IMR-90 (cell line): ENCODE measurements at regions not wholly inside any gene's neighbourhood (a gene's known extent, or its start where the extent isn't known, plus 50 kb on each side); places are given as distances from the start of the nearest gene placed in this dataset.

Experiments used
- ATAC-seq: fragments of 200-7000 bp; cut with Tn5 transposase; 2 replicates; pipeline ENCODE4 v1.9.1; 2020; ENCODE audit warnings: low read depth, mild to moderate bottlenecking, moderate library complexity
- BruUV-seq: library from RNA; stranded (reverse); fragments of 400-500 nt; replicated peaks from 2 replicates; lab custom pipeline; 2021; lab: Mats Ljungman, UMichigan
- CTCF ChIA-PET: fragments of 300-600 bp; formaldehyde crosslinking; extraction: SDS; loops from one replicate; lab custom pipeline; 2021; ENCODE audit warnings: antibody characterized with exemption; lab: Yijun Ruan, JAX
- POLR2A ChIA-PET: fragments of 300-600 bp; sonication (Branson Sonifier 250); formaldehyde crosslinking; loops from one replicate; lab custom pipeline; 2022; ENCODE audit warnings: antibody characterized with exemption; ENCODE audit not compliant: unreplicated experiment; lab: Charles Lee
- DNase-seq: peaks from one replicate; pipeline ENCODE4 v3.0.0; 2013
- H2AFZ ChIP-seq: replicated peaks from 2 replicates; pipeline ENCODE3; 2013; ENCODE audit warnings: low read length, mild to moderate bottlenecking; ENCODE audit not compliant: poor library complexity
- H2AK5ac ChIP-seq: 2 replicates; pipeline ENCODE4 v1.6.1; 2013; ENCODE audit warnings: low read depth, low read length, inconsistent platforms
- H2AK9ac ChIP-seq: replicated peaks from 2 replicates; pipeline ENCODE3; 2013; ENCODE audit warnings: mild to moderate bottlenecking, low read depth, low read length, moderate library complexity; ENCODE audit not compliant: poor library complexity
- H2BK120ac ChIP-seq: 2 replicates; pipeline ENCODE4 v1.6.1; 2013; ENCODE audit warnings: low read depth, low read length, inconsistent platforms
- H2BK15ac ChIP-seq: 3 replicates; pipeline ENCODE4 v1.6.1; 2013; ENCODE audit warnings: low read depth, low read length, inconsistent platforms
- H2BK20ac ChIP-seq: 2 replicates; pipeline ENCODE4 v1.6.1; 2013; ENCODE audit warnings: low read depth, mild to moderate bottlenecking, inconsistent platforms, low read length, moderate library complexity
- H2BK5ac ChIP-seq: 2 replicates; pipeline ENCODE4 v1.6.1; 2013; ENCODE audit warnings: mild to moderate bottlenecking, low read depth, low read length, inconsistent platforms; ENCODE audit not compliant: poor library complexity, severe bottlenecking
- H3K14ac ChIP-seq: replicated peaks from 2 replicates; pipeline ENCODE4 v1.6.1; 2013; ENCODE audit warnings: low read depth, low read length, inconsistent platforms
- H3K18ac ChIP-seq: 2 replicates; pipeline ENCODE4 v1.6.1; 2013; ENCODE audit warnings: low read depth, low read length, control low read depth
- H3K23ac ChIP-seq: 2 replicates; pipeline ENCODE4 v1.6.1; 2013; ENCODE audit warnings: low read depth, low read length, inconsistent platforms
- H3K27ac ChIP-seq: 2 replicates; pipeline ENCODE4 v1.5.1; 2013; ENCODE audit warnings: mild to moderate bottlenecking, control low read depth, low read length; ENCODE audit not compliant: insufficient read depth
- H3K27me3 ChIP-seq: 2 replicates; pipeline ENCODE4 v1.6.1; 2013; ENCODE audit warnings: low read length; ENCODE audit not compliant: control insufficient read depth, insufficient read depth
- H3K36me3 ChIP-seq: 2 replicates; pipeline ENCODE4 v1.6.1; 2013; ENCODE audit warnings: low read length, mixed read lengths; ENCODE audit not compliant: control insufficient read depth, insufficient read depth
- H3K4ac ChIP-seq: 2 replicates; pipeline ENCODE4 v1.6.1; 2013; ENCODE audit warnings: low read depth, low read length, inconsistent platforms
- H3K4me1 ChIP-seq: 2 replicates; pipeline ENCODE4 v1.6.1; 2013; ENCODE audit warnings: low read length, mixed read lengths; ENCODE audit not compliant: control insufficient read depth, insufficient read depth
- H3K4me2 ChIP-seq: 2 replicates; pipeline ENCODE4 v1.6.1; 2013; ENCODE audit warnings: low read depth, mild to moderate bottlenecking, control low read depth, low read length, moderate library complexity
- H3K4me3 ChIP-seq: 2 replicates; pipeline ENCODE4 v1.5.1; 2013; ENCODE audit warnings: low read depth, mild to moderate bottlenecking, control low read depth, low read length, moderate library complexity; ENCODE audit not compliant: insufficient read depth
- H3K56ac ChIP-seq: 2 replicates; pipeline ENCODE4 v1.6.1; 2013; ENCODE audit warnings: low read length, inconsistent platforms; ENCODE audit not compliant: insufficient read depth; ENCODE audit errors: extremely low read depth
- H3K79me1 ChIP-seq, 2 experiments: 2 replicates each; pipeline ENCODE4 v1.6.1; 2013; ENCODE audit warnings: low read length in 2 of 2, inconsistent platforms in 1 of 2, low read depth in 1 of 2
- H3K9ac ChIP-seq: 2 replicates; pipeline ENCODE4 v1.6.1; 2013; ENCODE audit warnings: low read depth, low read length, control low read depth
- H3K9me1 ChIP-seq: 2 replicates; pipeline ENCODE4 v1.6.1; 2013; ENCODE audit warnings: low read length, inconsistent platforms; ENCODE audit not compliant: insufficient read depth
- H3K9me3 ChIP-seq: 2 replicates; pipeline ENCODE4 v1.6.1; 2013; ENCODE audit warnings: low read length; ENCODE audit not compliant: control insufficient read depth, insufficient read depth
- H4K20me1 ChIP-seq: 2 replicates; pipeline ENCODE4 v1.6.1; 2013; ENCODE audit warnings: low read length, inconsistent platforms; ENCODE audit not compliant: insufficient read depth
- H4K5ac ChIP-seq: 2 replicates; pipeline ENCODE4 v1.6.1; 2013; ENCODE audit warnings: mild to moderate bottlenecking, low read depth, low read length, control low read depth
- H4K8ac ChIP-seq, 2 experiments: 2 replicates each; pipeline ENCODE4 v1.6.1; 2013; ENCODE audit warnings: low read depth in 2 of 2, low read length in 2 of 2, control low read depth in 1 of 2, inconsistent platforms in 1 of 2
- H4K91ac ChIP-seq: 2 replicates; pipeline ENCODE4 v1.6.1; 2013; ENCODE audit warnings: low read depth, low read length, inconsistent platforms; ENCODE audit not compliant: insufficient read depth
- CHD1 ChIP-seq: IDR thresholded peaks from 2 replicates; pipeline ENCODE4 v1.6.1; 2012; ENCODE audit warnings: low read depth, low read length, improper control_type of control experiment
- FOS ChIP-seq: fragments of 150-350 bp; IDR thresholded peaks from 2 replicates; pipeline ENCODE4 v1.6.1; 2016; ENCODE audit warnings: low read depth, low read length
- NFE2L2 ChIP-seq: fragments of 150-350 bp; IDR thresholded peaks from 2 replicates; pipeline ENCODE4 v1.6.1; 2016; ENCODE audit warnings: low read depth, mild to moderate bottlenecking, low read length
- WGBS, 2 experiments: methylation state at CpG; one replicate each; pipeline versions ENCODE4 v1.1.5 to v1.1.7; 2013; ENCODE audit warnings: missing lambda C conversion rate in 2 of 2; ENCODE audit not compliant: insufficient read length in 1 of 2; ENCODE audit errors: extremely low coverage in 2 of 2; 5-methylcytosine and 5-hydroxymethylcytosine counted together
- dilution Hi-C: fragments of 300-500 bp; cut with HindIII; formaldehyde crosslinking; loops from one replicate; pipeline ENCODE4 v1.14.3; 2018; ENCODE audit warnings: low sequenced_read_pairs; ENCODE audit not compliant: unreplicated experiment
- in situ Hi-C: fragments of 300-500 bp; cut with MboI; formaldehyde crosslinking; loops from 3 replicates; pipeline ENCODE4 v1.14.3; 2019; ENCODE audit warnings: low sequenced_read_pairs, inconsistent platforms, mixed read lengths
- intact Hi-C: fragments of 100-400 bp; cut with micrococcal nuclease; formaldehyde crosslinking; loops from 2 replicates; pipeline ENCODE4 v1.10.0; 2022

DNA sequence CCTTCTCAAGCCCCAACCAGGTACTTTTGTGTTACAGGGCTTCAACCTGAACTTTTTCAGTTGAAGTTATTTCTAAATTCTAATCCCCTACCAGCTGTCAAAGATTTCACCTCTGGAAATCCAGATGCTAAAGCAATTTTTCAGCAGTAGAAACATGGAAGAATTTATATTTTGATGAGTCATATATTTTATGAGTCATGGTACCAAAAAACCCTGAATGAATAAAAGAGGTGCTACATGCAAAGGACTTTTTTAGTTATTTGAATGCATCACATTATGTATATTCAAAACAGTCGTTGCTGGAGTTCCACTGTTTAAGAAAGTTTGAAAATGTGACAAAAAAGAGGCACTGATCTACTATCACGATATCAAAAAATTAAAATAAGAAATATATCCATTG lies 96.0 kb upstream of the ZNF385D start:
- Histone ChIP-seq H3K36me3 (no peaks in the 10 kb centered on the region), H3K18ac (no peak overlapping the region), H2AFZ (no peak overlapping the region), H3K4me2 (no peak overlapping the region), H4K91ac (no peak overlapping the region), H3K4me1 (no peaks in the 10 kb centered on the region), H3K9me3 (no peaks in the 10 kb centered on the region), H2AK5ac (no peak overlapping the region), H4K5ac (no peak overlapping the region), H3K27ac (no peak overlapping the region), H3K9me1 (no peaks in the 10 kb centered on the region), H2BK5ac (no peak overlapping the region), H4K8ac (no peak overlapping the region), H3K56ac (no peak overlapping the region), H4K20me1 (no peaks in the 10 kb centered on the region), H3K23ac (no peak overlapping the region), H3K27me3 (no peaks in the 10 kb centered on the region), H2BK120ac (no peak overlapping the region), H3K4ac (no peak overlapping the region), H3K79me1 (no peaks in the 10 kb centered on the region), H2BK15ac (no peak overlapping the region), H2AK9ac (no peak overlapping the region), H3K9ac (no peak overlapping the region), H2BK20ac (no peak overlapping the region), H3K4me3 (no peak overlapping the region), H3K14ac (no peak overlapping the region)
- ATAC-seq (no peak), DNase-seq (no peak)
- TF ChIP-seq CHD1 (no peak), NFE2L2 (peak; percentile 54), FOS (peak; percentile 11; the same call in 1 of the 2 replicates)
- dilution Hi-C loops (no loop called here), in situ Hi-C loops (no loop called here), intact Hi-C loops (no loop called here)
- no TSS peak for BruUV-seq
- CTCF ChIA-PET = no interaction called here
- WGBS, 2 experiments = no CpG with 5 or more reads among the region's 2 CpGs
- POLR2A ChIA-PET = no interaction called here
